ENCODE measurements at regions not wholly inside any gene's neighbourhood (a gene's known extent, or its start where the extent isn't known, plus 50 kb on each side); places are given as distances from the start of the nearest gene placed in this dataset.

GRCh38 chr4:171221181-171221580 is 592.0 kb upstream of the GALNTL6 start:
- TF ChIP-seq GATA3 (IDR thresholded peaks at IDR 0.05; ENCODE audit: low read depth, low read length) (no peak), GATA2 (IDR thresholded peaks at IDR 0.05; ENCODE audit: low read depth, low read length) (no peak)

Data from SH-SY5Y (cell line).